ENCODE measurements at regions not wholly inside any gene's neighbourhood (a gene's known extent, or its start where the extent isn't known, plus 50 kb on each side); places are given as distances from the start of the nearest gene placed in this dataset.

GRCh38 chr2:36163520-36164254 is 191.9 kb upstream of the CRIM1 start:
- TF ChIP-seq CTCF (IDR thresholded peaks at IDR 0.05) (no peak), POLR2A (IDR thresholded peaks at IDR 0.05) (no peak)

Measured in prostate gland (tissue), 2 donors.